HCT116 (cell line): ENCODE measurements at regions not wholly inside any gene's neighbourhood (a gene's known extent, or its start where the extent isn't known, plus 50 kb on each side); places are given as distances from the start of the nearest gene placed in this dataset.

Experiments used
- ATAC-seq: fragments of 200-7000 bp; cut with Tn5 transposase; 2 replicates; pipeline ENCODE4 v1.9.1; 2020; ENCODE audit warnings: mild to moderate bottlenecking, moderate library complexity
- BruUV-seq: library from RNA; stranded (reverse); fragments of 400-500 nt; replicated peaks from 2 replicates; lab custom pipeline; 2021; lab: Mats Ljungman, UMichigan
- CTCF ChIA-PET: fragments of 300-600 bp; sonication (Branson Sonifier 250); formaldehyde crosslinking; loops from one replicate; lab custom pipeline; 2021; ENCODE audit warnings: antibody characterized with exemption; lab: Charles Lee
- POLR2A ChIA-PET: fragments of 300-600, 350-600 bp; sonication (Branson Sonifier 250); formaldehyde crosslinking; loops from one replicate; lab custom pipeline; 2021; ENCODE audit warnings: antibody characterized with exemption; lab: Charles Lee
- RAD21 ChIA-PET, 2 experiments: fragments of 300-600 bp; sonication (Branson Sonifier 250); formaldehyde crosslinking; loops; one replicate each; lab custom pipeline; 2023; ENCODE audit warnings: low total read pairs in 2 of 2; ENCODE audit not compliant: uncharacterized antibody in 2 of 2, unreplicated experiment in 2 of 2, low non-redundant PET in 1 of 2; lab: Charles Lee
- DNase-seq: peaks from one replicate; pipeline ENCODE4 v3.0.0-alpha.2; 2010; ENCODE audit warnings: low read depth, low spot score
- H2AFZ ChIP-seq: fragments of 200-600 bp; shearing (Covaris generic), sonication (generic); 2 replicates; pipeline ENCODE4 v1.6.1; 2017; ENCODE audit warnings: low read depth, mixed run types, mixed read lengths, antibody characterized with exemption, low read length; ENCODE audit not compliant: poor library complexity, severe bottlenecking
- H3K27ac ChIP-seq: 2 replicates; pipeline ENCODE4 v1.5.1; 2012; ENCODE audit warnings: low read depth, low read length
- H3K27me3 ChIP-seq: fragments of 200-600 bp; sonication (generic); 2 replicates; pipeline ENCODE4 v1.6.1; 2016; ENCODE audit warnings: mixed run types, low read length, mixed read lengths; ENCODE audit not compliant: insufficient read depth
- H3K36me3 ChIP-seq, 2 experiments: fragments of 200-500 bp in 1 of 2; fragments of 200-600 bp in 1 of 2; sonication (Bioruptor generic) in 1 of 2; sonication (generic) in 1 of 2; 2 replicates each; pipeline versions ENCODE4 v1.5.1 to v1.6.1; 2014 to 2016; ENCODE audit warnings: low read length in 2 of 2, inconsistent platforms in 1 of 2, mixed read lengths in 1 of 2, mixed run types in 1 of 2; ENCODE audit not compliant: insufficient read depth in 2 of 2, control insufficient read depth in 1 of 2
- H3K4me1 ChIP-seq, 2 experiments: fragments of 200-600 bp in 1 of 2; sonication (generic) in 1 of 2; 2 replicates each; pipeline versions ENCODE4 v1.5.1 to v1.6.1; 2012 to 2017; ENCODE audit warnings: low read length in 2 of 2, inconsistent platforms in 1 of 2, mild to moderate bottlenecking in 1 of 2, mixed read lengths in 1 of 2, mixed run types in 1 of 2, moderate library complexity in 1 of 2; ENCODE audit not compliant: insufficient read depth in 2 of 2, control insufficient read depth in 1 of 2
- H3K4me2 ChIP-seq: fragments of 200-600 bp; sonication (generic); 2 replicates; pipeline ENCODE4 v1.6.1; 2017; ENCODE audit warnings: mixed run types, low read length, mixed read lengths
- H3K4me3 ChIP-seq, 2 experiments: fragments of 200-600 bp in 1 of 2; sonication (generic) in 1 of 2; replicated peaks in 1 of 2; 2 replicates each; pipeline ENCODE4 v1.5.1; 2011 to 2016; ENCODE audit warnings: low read length in 2 of 2, control low read depth in 1 of 2, low read depth in 1 of 2, mild to moderate bottlenecking in 1 of 2, mixed read lengths in 1 of 2, mixed run types in 1 of 2
- H3K79me2 ChIP-seq: fragments of 200-600 bp; sonication (generic); 2 replicates; pipeline ENCODE4 v1.6.1; 2017; ENCODE audit warnings: mild to moderate bottlenecking, mixed run types, low read length, moderate library complexity, mixed read lengths; ENCODE audit not compliant: insufficient read depth
- H3K9ac ChIP-seq: fragments of 200-600 bp; sonication (generic); 2 replicates; pipeline ENCODE4 v1.6.1; 2016; ENCODE audit warnings: low read length, mixed read lengths
- H3K9me2 ChIP-seq: fragments of 200-600 bp; sonication (generic), shearing (Covaris generic); 2 replicates; pipeline ENCODE4 v1.6.1; 2017; ENCODE audit warnings: mixed run types, mild to moderate bottlenecking, moderate library complexity; ENCODE audit not compliant: insufficient read depth
- H3K9me3 ChIP-seq, 2 experiments: fragments of 200-500 bp in 1 of 2; fragments of 200-600 bp in 1 of 2; sonication (Bioruptor generic) in 1 of 2; sonication (generic) in 1 of 2; 2 replicates each; pipeline ENCODE4 v1.6.1; 2014 to 2017; ENCODE audit warnings: low read length in 2 of 2, mixed read lengths in 2 of 2, inconsistent platforms in 1 of 2, low read depth in 1 of 2, mild to moderate bottlenecking in 1 of 2, mixed run types in 1 of 2, moderate library complexity in 1 of 2; ENCODE audit not compliant: control insufficient read depth in 1 of 2, insufficient read depth in 1 of 2
- H4K20me1 ChIP-seq: fragments of 200-600 bp; sonication (generic), shearing (Covaris generic); 2 replicates; pipeline ENCODE4 v1.6.1; 2017; ENCODE audit warnings: mixed run types, mild to moderate bottlenecking, moderate library complexity; ENCODE audit not compliant: insufficient read depth
- CBX3 ChIP-seq: IDR thresholded peaks from 2 replicates; pipeline ENCODE4 v1.6.1; 2012; ENCODE audit warnings: low read depth
- CEBPB ChIP-seq: IDR thresholded peaks from 2 replicates; pipeline ENCODE4 v1.6.1; 2012; ENCODE audit warnings: low read depth
- EGR1 ChIP-seq: IDR thresholded peaks from 2 replicates; pipeline ENCODE4 v1.6.1; 2012; ENCODE audit warnings: low read depth
- ELF1 ChIP-seq: IDR thresholded peaks from 2 replicates; pipeline ENCODE4 v1.6.1; 2012; ENCODE audit warnings: low read depth, borderline replicate concordance
- EZH2 ChIP-seq: fragments of 200-600 bp; sonication (generic); IDR thresholded peaks from 2 replicates; pipeline ENCODE4 v1.6.1; 2017; ENCODE audit warnings: antibody characterized with exemption, mixed run types
- EZH2phosphoT487 ChIP-seq: fragments of 200-600 bp; IDR thresholded peaks from 2 replicates; pipeline ENCODE4 v1.6.1; 2018; ENCODE audit warnings: antibody characterized with exemption, borderline replicate concordance
- FOSL1 ChIP-seq: IDR thresholded peaks from 2 replicates; pipeline ENCODE4 v1.6.1; 2012; ENCODE audit warnings: low read depth
- POLR2A ChIP-seq: IDR thresholded peaks from 2 replicates; pipeline ENCODE4 v1.7.0; 2011; ENCODE audit warnings: borderline replicate concordance; ENCODE audit not compliant: insufficient read depth, insufficient read length; ENCODE audit errors: extremely low read depth
- POLR2AphosphoS5 ChIP-seq: IDR thresholded peaks from 2 replicates; pipeline ENCODE4 v1.6.1; 2011; ENCODE audit warnings: mild to moderate bottlenecking, low read depth, low read length, moderate library complexity
- SIN3A ChIP-seq: IDR thresholded peaks from 2 replicates; pipeline ENCODE4 v1.6.1; 2012; ENCODE audit warnings: low read depth
- SP1 ChIP-seq: IDR thresholded peaks from 2 replicates; pipeline ENCODE4 v1.6.1; 2012; ENCODE audit warnings: low read depth
- TCF7L2 ChIP-seq: IDR thresholded peaks from 2 replicates; pipeline ENCODE4 v1.7.0; 2011; ENCODE audit warnings: borderline replicate concordance, inconsistent platforms; ENCODE audit not compliant: insufficient read depth, insufficient read length; ENCODE audit errors: extremely low read depth
- ZFX ChIP-seq: fragments of 450-650 bp; IDR thresholded peaks from 2 replicates; pipeline ENCODE4 v1.6.1; 2017
- ZNF274 ChIP-seq: fragments of 200-500 bp; sonication (Bioruptor generic); IDR thresholded peaks from 2 replicates; pipeline ENCODE4 v1.6.1; 2014; ENCODE audit warnings: mild to moderate bottlenecking, low read depth, low read length, inconsistent platforms
- intact Hi-C: fragments of 100-400 bp; cut with micrococcal nuclease; formaldehyde crosslinking; loops from 2 replicates; pipeline ENCODE4 v1.10.0; 2022
- TF ChIP-seq, protein P1 (sequence below): IDR thresholded peaks from 2 replicates; pipeline ENCODE4 v1.6.1; 2012
- TF ChIP-seq, protein P2 (sequence below): IDR thresholded peaks from 2 replicates; pipeline ENCODE4 v1.6.1; 2012; ENCODE audit warnings: low read depth
- TF ChIP-seq, protein P3 (sequence below), 3 experiments: fragments of 200-600 bp in 1 of 3; sonication (generic) in 1 of 3; IDR thresholded peaks in 2 of 3; conservative IDR thresholded peaks in 1 of 3; 2 replicates each; pipeline ENCODE4 v1.5.1; 2012 to 2017; ENCODE audit warnings: low read depth in 2 of 3, low read length in 2 of 3, antibody characterized with exemption in 1 of 3, borderline replicate concordance in 1 of 3, control low read depth in 1 of 3, mild to moderate bottlenecking in 1 of 3, mixed read lengths in 1 of 3, mixed run types in 1 of 3, moderate library complexity in 1 of 3; ENCODE audit not compliant: insufficient read depth in 1 of 3

DNA sequence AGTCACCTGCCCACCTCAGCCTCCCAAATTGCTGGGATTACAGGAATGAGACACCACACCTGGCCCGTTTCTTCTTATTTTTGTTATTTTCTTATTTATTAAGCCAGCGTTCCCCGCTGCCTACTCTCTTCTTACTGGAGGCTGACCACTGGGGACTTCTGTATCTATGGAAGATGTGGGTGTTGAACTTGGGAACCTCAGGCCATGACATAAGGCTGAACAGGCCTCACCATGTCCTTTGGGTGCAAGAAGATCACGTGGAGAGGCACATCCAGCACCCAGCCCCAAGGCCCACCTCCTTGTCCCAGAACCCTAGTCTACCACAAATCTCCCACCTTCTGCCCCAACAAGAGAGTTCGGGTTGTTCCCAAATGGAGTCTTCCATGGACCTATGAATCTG is 59.4 kb upstream of the NEK6 start:
- ChIA-PET CTCF (no interaction called here), RAD21 (no interaction called here), POLR2A (no interaction called here)
- intact Hi-C loops: no loop called here
- no peaks in the 10 kb centered on the region for H3K9me2 ChIP-seq
- no peak overlapping the region for H3K9ac ChIP-seq
- H3K9me3 ChIP-seq: no peaks in the 10 kb centered on the region
- BruUV-seq: no TSS peak
- TF ChIP-seq, protein P1, sequence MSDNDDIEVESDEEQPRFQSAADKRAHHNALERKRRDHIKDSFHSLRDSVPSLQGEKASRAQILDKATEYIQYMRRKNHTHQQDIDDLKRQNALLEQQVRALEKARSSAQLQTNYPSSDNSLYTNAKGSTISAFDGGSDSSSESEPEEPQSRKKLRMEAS: no peak
- H3K36me3 ChIP-seq: no peaks in the 10 kb centered on the region
- H3K4me1 ChIP-seq: peaks cover 0 to 7% of the 10 kb centered on the region in 2 experiments; a peak in 2 of 4 replicates
- H3K27me3 ChIP-seq: no peaks in the 10 kb centered on the region
- H4K20me1 ChIP-seq: no peaks in the 10 kb centered on the region
- no peak overlapping the region for H3K4me3 ChIP-seq
- H3K4me2 ChIP-seq: no peak overlapping the region
- no peaks in the 10 kb centered on the region for H3K79me2 ChIP-seq
- DNase-seq: no peak
- H2AFZ ChIP-seq: no peak overlapping the region
- no peak overlapping the region for H3K27ac ChIP-seq
- ATAC-seq: no peak

DNA sequence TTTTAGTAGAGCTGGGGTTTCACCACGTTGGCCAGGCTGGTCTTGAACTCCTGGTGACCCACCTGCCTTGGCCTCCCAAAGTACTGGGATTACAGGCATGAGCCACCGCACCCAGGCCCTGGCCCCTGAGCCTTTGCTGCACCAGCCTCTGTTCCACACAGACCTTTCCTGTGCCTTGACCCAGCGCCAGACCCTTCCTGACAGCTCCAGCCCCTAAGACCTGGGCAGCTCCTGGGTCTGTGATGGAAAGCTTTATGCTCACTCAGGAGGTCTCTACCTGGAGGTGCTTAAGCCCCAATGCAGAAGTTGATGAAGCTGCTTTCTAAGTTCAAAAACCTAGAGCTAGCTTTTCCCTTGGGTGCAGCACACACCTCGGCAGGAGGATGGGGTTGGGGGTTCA is 58.8 kb upstream of the NEK6 start:
- RAD21 ChIA-PET: no interaction called here
- no TSS peak for BruUV-seq
- ATAC-seq: no peak
- Histone ChIP-seq H3K4me1 (peaks cover 0 to 7% of the 10 kb centered on the region in 2 experiments; a peak in 2 of 4 replicates), H3K4me3 (no peak overlapping the region), H3K9ac (no peak overlapping the region), H3K4me2 (no peak overlapping the region), H3K79me2 (no peaks in the 10 kb centered on the region), H3K9me2 (no peaks in the 10 kb centered on the region), H3K27me3 (no peaks in the 10 kb centered on the region), H3K9me3 (no peaks in the 10 kb centered on the region), H2AFZ (no peak overlapping the region), H3K27ac (no peak overlapping the region), H4K20me1 (no peaks in the 10 kb centered on the region), H3K36me3 (no peaks in the 10 kb centered on the region)
- POLR2A ChIA-PET: no interaction called here
- CTCF ChIA-PET: no interaction called here
- intact Hi-C loops: no loop called here
- no peak for DNase-seq
- no peak for TF ChIP-seq CEBPB
- TF ChIP-seq ELF1: no peak
- TF ChIP-seq, protein P2, sequence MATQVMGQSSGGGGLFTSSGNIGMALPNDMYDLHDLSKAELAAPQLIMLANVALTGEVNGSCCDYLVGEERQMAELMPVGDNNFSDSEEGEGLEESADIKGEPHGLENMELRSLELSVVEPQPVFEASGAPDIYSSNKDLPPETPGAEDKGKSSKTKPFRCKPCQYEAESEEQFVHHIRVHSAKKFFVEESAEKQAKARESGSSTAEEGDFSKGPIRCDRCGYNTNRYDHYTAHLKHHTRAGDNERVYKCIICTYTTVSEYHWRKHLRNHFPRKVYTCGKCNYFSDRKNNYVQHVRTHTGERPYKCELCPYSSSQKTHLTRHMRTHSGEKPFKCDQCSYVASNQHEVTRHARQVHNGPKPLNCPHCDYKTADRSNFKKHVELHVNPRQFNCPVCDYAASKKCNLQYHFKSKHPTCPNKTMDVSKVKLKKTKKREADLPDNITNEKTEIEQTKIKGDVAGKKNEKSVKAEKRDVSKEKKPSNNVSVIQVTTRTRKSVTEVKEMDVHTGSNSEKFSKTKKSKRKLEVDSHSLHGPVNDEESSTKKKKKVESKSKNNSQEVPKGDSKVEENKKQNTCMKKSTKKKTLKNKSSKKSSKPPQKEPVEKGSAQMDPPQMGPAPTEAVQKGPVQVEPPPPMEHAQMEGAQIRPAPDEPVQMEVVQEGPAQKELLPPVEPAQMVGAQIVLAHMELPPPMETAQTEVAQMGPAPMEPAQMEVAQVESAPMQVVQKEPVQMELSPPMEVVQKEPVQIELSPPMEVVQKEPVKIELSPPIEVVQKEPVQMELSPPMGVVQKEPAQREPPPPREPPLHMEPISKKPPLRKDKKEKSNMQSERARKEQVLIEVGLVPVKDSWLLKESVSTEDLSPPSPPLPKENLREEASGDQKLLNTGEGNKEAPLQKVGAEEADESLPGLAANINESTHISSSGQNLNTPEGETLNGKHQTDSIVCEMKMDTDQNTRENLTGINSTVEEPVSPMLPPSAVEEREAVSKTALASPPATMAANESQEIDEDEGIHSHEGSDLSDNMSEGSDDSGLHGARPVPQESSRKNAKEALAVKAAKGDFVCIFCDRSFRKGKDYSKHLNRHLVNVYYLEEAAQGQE: no peak
- TF ChIP-seq, protein P1: no peak
- no peak for TF ChIP-seq ZNF274
- TF ChIP-seq EGR1: no peak
- TF ChIP-seq EZH2phosphoT487: no peak
- no peak for TF ChIP-seq ZFX
- no peak for TF ChIP-seq EZH2
- TF ChIP-seq POLR2AphosphoS5: no peak
- TF ChIP-seq SIN3A: no peak
- no peak for TF ChIP-seq SP1
- no peak for TF ChIP-seq POLR2A
- TF ChIP-seq CBX3: no peak
- TF ChIP-seq, protein P3, sequence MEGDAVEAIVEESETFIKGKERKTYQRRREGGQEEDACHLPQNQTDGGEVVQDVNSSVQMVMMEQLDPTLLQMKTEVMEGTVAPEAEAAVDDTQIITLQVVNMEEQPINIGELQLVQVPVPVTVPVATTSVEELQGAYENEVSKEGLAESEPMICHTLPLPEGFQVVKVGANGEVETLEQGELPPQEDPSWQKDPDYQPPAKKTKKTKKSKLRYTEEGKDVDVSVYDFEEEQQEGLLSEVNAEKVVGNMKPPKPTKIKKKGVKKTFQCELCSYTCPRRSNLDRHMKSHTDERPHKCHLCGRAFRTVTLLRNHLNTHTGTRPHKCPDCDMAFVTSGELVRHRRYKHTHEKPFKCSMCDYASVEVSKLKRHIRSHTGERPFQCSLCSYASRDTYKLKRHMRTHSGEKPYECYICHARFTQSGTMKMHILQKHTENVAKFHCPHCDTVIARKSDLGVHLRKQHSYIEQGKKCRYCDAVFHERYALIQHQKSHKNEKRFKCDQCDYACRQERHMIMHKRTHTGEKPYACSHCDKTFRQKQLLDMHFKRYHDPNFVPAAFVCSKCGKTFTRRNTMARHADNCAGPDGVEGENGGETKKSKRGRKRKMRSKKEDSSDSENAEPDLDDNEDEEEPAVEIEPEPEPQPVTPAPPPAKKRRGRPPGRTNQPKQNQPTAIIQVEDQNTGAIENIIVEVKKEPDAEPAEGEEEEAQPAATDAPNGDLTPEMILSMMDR (IDR thresholded peaks at IDR 0.05 in 2 of 3, conservative IDR thresholded peaks at IDR 0.05 in 1 of 3; ENCODE audit: borderline replicate concordance in 1 of 3, insufficient read depth in 1 of 3, low read depth in 2 of 3, low read length in 2 of 3): no peak
- no peak for TF ChIP-seq TCF7L2
- no peak for TF ChIP-seq FOSL1
